ENCODE measurements at regions not wholly inside any gene's neighbourhood (a gene's known extent, or its start where the extent isn't known, plus 50 kb on each side); places are given as distances from the start of the nearest gene placed in this dataset.
A peak's percentile ranks its signal among the peaks of the same experiment; 100 is the strongest.

DNA sequence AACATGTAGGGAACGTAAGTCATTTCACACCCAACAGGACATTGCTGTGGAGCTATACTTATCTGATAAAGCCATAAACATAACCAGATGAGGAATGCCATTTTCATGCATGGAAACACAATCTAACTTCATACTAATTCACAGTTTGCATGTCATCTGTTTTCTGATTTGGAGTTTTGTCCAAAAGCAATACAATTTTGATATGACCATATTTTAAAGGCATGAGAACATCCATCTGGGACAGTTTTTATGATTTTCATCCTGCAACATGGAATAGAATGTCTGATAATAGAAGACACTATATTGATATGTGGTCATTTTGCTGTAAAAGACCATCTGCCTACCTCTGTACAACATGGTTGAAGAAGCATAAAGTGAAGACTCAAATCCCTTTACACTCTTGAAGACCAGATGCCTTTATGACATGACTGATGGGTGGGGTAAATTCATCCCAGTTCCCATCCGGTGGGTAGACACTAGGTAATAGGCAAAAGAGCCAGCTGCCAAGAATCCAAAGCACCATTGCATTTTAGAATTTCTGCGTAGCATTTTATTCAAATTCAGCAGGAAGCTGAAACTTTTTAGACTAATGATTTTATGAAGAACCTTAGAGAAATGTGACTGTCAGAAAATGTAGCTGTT, 309.8 kb downstream of the LMO7 start:
- no peak for DNase-seq (ENCODE audit: low read depth)

DNA sequence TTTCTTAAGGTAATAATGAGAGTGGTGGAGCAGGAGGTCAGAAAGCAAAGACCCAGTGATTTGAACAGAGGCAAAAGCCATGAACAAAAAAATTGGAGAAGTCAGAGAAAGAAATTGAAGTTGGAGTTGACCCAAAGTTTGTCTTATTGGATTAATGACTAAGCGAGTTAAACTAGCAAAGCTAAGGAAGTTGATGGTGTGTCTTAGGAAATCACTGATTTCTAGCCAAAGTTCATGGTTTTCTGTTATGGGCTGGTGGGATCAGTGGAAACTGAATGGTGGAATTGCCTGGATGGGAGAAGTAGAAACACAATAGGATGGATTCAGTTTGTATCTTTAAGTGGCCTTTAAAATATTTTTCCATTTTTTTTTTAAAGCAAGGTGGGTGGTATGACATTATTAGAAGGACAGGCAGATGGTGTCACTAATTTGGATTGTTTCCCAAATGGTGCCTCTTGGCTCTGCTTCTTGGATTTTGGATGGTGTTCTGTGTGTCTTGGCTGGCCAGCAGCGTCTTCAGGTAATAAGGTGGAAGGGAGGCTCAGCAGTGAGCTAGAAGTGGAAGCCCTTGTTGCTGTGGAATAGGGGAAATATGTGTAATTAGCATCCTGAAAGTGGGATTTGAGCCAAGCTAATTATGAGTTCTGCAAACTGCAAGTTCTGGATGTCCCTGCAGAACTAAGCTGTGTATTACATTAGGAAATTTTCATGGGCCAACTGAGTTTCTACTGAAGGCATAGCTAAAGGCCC, 302.9 kb downstream of the LMO7 start:
- peak; percentile 55 for DNase-seq (ENCODE audit: low read depth)

DNA sequence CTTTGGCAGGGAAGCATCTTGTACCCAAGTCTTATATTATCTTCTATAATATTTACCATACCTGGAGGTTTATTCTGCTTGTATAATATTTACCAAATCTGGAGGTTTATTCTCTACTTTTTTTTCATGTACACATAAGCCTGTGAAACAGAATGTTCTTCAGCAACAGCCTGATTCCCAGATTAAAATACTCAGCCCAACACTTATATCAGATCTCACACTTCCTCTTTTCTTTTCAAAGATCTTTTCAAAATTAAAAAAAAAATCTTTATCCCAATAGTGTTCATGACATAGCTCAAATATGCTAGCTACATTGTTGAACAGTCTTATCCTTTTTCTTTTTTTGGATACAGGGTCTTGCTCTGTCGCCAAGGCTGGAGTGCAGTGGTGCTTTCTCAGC, 300.7 kb downstream of the LMO7 start:
- DNase-seq (ENCODE audit: low read depth), result no peak

DNA sequence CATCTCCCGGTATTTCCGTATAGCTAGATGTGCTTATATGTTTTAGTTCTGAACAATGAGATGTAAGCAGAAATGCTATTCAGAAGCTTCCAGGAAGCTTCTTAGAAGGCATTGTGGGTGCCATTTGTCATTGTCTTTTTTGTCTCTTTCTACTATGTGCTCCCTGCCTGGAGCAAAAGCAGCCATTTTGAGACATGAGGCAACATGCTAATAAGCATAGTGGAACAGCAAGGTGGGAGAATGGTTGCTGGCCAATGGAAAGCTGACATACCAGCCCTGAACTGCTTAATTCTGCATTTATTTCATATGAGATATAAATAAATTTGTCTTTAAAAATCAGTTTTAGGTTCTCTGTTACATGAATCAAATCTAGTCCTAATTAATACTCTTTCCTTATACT, 299.7 kb downstream of the LMO7 start:
- no peak for DNase-seq (ENCODE audit: low read depth)

DNA sequence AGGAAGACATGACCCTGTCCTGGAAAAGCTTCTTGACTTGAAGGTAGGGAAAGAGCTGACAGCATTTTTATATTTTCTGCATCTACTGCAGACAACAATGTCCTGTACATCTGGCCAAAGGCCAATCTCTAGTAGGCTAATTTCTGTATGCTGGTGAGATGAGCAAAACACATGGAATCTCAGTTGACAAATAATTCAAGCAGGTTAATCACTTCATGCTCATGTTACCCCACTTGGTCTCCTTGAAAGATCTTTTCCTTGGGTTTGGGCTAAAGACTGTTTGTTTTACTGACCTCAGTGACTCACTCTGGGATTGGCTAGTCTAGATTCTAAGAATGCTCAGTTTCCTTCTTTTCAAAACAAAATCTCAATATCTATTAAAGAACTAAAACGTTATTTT, 298.8 kb downstream of the LMO7 start:
- DNase-seq (ENCODE audit: low read depth), result peak; percentile 17

DNA sequence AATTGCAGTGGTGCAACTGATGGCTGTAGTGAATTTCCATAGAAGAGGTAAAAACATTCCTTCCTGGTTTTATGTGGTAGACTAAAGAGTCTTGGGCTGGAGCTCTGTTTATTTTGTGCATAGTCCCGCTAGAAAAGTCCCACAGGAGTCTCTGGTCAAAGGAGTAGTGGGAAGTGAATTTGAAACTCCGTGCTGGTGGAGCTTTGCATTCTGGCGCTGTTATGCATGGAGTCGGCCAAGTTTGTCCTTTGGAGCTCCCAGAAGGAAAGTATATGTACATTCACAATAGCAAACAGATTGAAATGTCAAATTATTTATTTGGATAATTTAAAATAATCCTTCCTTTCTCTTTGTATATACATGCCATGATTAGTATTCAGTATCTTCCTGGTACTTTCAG, 296.5 kb downstream of the LMO7 start:
- no peak for DNase-seq (ENCODE audit: low read depth)

DNA sequence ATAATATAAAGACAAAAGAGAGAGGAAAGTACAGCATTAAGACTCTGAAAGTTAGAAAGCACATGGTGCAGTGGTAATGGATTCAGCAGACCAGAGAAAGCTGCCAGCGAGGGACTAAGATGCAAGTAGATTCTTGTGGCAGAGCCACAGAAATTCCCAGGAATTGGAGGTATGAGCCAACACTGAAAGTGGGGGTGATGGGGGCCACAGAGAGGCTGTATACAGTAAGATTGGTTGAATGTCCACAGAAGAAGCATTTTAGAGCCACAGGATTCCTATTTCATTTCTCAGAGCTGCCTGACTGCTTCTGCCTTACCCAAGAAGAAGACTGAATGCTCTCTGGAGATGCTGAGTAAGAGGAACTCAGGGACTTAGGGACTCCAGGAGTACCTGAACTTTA, 295.0 kb downstream of the LMO7 start:
- no peak for DNase-seq (ENCODE audit: low read depth)

DNA sequence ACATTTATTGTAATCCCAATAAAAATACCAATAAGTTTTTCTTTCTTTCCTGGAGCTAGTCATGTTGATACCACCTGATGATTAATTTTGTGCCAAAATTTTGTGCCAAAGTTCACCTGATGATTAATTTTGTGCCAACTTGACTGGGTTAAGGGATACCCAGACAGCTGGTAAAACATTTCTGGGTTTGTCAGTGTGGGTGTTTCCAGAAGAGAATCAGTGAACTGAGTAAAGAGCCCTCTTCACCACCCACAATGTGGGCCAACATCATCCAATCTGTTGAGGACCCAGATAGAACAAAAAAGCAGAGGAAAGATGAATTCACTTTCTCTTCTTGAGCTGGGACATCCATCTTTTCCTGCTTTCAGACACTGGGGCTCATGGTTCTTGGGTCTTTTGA, 292.9 kb downstream of the LMO7 start:
- no peak for DNase-seq (ENCODE audit: low read depth)

DNA sequence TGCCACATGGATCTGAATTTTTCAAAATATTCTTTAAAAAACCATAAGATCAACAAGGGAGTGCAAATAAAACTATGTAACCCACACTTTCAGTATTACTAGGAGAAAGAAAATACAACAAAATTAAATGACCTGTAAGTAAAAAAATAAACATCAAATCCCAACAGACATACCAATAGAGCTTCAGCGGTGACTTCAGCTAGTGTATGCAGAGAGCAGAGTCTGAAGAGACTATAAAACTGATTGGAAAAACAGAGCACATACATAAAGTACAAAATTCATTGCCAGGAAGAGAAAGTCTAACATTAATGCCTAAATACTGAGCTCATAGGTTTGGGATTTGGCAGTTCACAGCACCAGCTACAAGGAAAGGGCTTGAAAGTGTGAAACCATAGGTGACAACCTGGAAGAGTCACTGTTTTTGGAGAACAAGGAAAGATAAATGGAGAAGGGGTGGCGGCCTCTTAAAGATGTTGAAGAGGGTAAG, 291.1 kb downstream of the LMO7 start:
- DNase-seq (ENCODE audit: low read depth), result no peak

DNA sequence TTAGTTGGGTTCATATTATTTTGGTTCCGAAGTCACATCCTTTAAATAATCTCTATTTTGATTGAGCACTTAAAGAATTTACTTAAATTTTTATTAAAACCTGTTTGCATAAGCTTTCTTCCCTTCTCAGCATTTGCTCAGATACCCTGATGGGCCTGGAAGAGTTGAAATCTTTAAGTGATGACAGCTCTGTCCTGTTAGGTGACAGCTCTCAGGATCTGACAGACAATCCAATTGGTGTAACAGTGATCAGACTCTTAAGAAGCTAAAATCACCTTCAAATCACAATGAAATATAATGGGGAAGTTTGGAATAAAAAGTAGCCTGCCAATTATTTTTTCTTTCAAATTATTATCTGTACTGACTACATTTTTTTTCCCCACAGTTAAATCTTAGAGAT, 284.4 kb downstream of the LMO7 start:
- DNase-seq (ENCODE audit: low read depth), result no peak

DNA sequence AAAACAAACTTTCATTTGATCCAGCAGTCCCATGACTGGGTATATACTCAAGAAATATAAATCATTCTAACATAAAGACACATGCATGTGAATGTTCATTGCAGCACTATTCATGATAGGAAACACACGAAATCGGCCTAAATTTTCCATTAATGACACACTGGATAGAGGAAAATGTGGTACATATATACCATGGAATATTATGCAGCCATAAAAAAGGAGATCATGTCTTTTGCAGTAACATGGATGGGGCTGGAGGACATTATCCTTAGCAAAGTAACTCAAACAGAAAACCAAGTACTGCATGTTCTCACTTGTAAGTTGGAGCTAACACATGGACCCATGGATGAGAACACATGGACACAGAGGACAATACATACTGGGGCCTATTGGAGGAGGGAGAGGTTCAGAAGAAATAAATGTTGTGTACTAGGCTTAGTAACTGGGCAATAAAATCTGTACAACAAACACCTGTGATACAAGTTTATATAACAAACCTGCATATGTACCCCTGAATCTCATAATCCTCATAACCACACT, 283.6 kb downstream of the LMO7 start:
- no peak for DNase-seq (ENCODE audit: low read depth)

DNA sequence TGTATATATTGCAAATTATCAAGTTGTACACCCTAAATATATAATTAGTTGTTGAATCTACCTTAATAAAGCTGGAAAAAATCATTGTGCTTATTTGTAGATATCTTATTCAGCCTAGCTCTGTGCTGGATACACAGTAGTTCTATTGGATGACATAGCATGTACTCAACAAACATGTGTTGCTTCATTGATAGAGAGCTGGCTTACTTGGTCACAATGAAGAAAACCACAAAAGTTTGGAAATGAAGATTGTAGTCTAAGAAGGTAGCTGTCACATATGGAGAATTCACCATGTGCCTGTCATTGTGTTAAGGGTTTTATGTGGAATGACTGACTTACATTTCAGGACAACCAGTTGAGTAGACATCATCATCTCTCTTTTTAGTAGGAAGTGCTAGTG, 278.9 kb downstream of the LMO7 start:
- DNase-seq (ENCODE audit: low read depth), result no peak

DNA sequence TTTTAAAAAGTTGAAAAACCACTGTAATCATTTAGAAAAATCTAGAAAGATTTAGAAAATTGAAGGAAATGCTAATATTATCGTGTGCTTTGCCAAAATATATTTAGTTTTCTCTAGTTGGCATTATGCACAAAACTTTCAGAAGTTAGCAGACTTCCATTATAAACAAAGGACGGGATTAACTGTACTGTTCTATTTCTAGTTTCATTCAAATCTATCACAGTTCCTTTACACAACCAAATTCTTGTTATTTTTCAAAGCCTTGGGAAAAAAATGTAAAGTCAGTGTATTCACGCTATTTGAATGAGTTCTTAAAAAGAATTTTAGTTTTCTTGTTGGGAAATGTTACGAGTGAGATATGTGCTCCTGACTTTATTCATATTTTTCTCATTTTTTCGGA, 277.8 kb downstream of the LMO7 start:
- no peak for DNase-seq (ENCODE audit: low read depth)

DNA sequence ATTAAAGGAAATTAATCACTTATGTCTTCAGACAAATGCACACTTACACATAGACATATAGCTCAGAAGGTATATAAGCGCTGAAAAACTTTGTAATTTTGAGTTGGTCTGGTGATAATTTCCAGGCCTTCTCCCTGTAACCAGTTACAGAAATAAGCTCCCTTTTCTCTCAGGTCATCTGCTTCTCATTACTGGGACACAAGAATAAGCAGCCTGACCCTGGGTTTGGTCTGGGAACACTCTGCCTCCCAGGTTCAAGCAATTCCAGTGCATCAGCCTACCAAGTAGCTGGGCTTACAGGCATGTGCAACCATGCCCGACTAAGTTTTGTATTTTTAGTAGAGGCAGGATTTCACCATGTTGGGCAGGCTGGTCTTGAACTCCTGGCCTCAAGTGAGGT, 274.5 kb downstream of the LMO7 start:
- peak; percentile 68 for DNase-seq (ENCODE audit: low read depth)
